Caki2 (cell line): ENCODE measurements at regions not wholly inside any gene's neighbourhood (a gene's known extent, or its start where the extent isn't known, plus 50 kb on each side); places are given as distances from the start of the nearest gene placed in this dataset.
"Not testable (repeated sequence)": the region's sequence is repeated elsewhere in the genome, so short reads cannot be mapped to it uniquely, and the experiment has no call there.

Source experiments
- DNase-seq: peaks from one replicate; pipeline ENCODE4 v3.0.0-alpha.2; 2015; ENCODE audit warnings: low read depth
- in situ Hi-C: cut with HindIII; loops from 2 replicates; pipeline ENCODE4 v1.10.0; 2016; ENCODE audit warnings: low sequenced_read_pairs, low pct_unique_long_range_greater_than_20kb, mixed read lengths

GRCh38 chr2:226168496-226169160, 631.0 kb downstream of the IRS1 start:
- no peak for DNase-seq
- in situ Hi-C loops, result no loop called here

GRCh38 chr2:226164512-226164911, 635.1 kb downstream of the IRS1 start:
- no peak for DNase-seq
- in situ Hi-C loops, result no loop called here

GRCh38 chr2:226160617-226161016, 639.0 kb downstream of the IRS1 start:
- DNase-seq, in situ Hi-C loops: not testable (repeated sequence)

GRCh38 chr2:226159875-226160479, 639.6 kb downstream of the IRS1 start:
- in situ Hi-C loops, result no loop called here
- DNase-seq, result peak; percentile 1

- in situ Hi-C loops, result no loop called here
- DNase-seq, result no peak
Measured at GRCh38 chr2:226158940-226159339, 640.7 kb downstream of the IRS1 start.

- in situ Hi-C loops, result no loop called here
- DNase-seq, result no peak
Measured at GRCh38 chr2:226158229-226158628, 641.4 kb downstream of the IRS1 start.

GRCh38 chr2:226155093-226155875, 644.3 kb downstream of the IRS1 start:
- in situ Hi-C loops, result no loop called here
- no peak for DNase-seq

GRCh38 chr2:226154610-226155009, 645.0 kb downstream of the IRS1 start:
- in situ Hi-C loops, result no loop called here
- no peak for DNase-seq

- no peak for DNase-seq
- in situ Hi-C loops, result no loop called here
Measured at GRCh38 chr2:226153553-226153952, 646.1 kb downstream of the IRS1 start.

- no peak for DNase-seq
- in situ Hi-C loops, result no loop called here
Measured at GRCh38 chr2:226151157-226151556, 648.5 kb downstream of the IRS1 start.

- in situ Hi-C loops, result no loop called here
- no peak for DNase-seq
Measured at GRCh38 chr2:226143091-226143490, 656.5 kb downstream of the IRS1 start.

GRCh38 chr2:226142463-226142862, 657.2 kb downstream of the IRS1 start:
- in situ Hi-C loops, result no loop called here
- no peak for DNase-seq

- in situ Hi-C loops, result no loop called here
- DNase-seq, result no peak
Measured at GRCh38 chr2:226140594-226140993, 659.0 kb downstream of the IRS1 start.

GRCh38 chr2:226139759-226140158, 659.9 kb downstream of the IRS1 start:
- in situ Hi-C loops, result no loop called here
- no peak for DNase-seq

- in situ Hi-C loops, result no loop called here
- peak; percentile 57 for DNase-seq
Measured at GRCh38 chr2:226137201-226137811, 662.3 kb downstream of the IRS1 start.

- in situ Hi-C loops, result no loop called here
- DNase-seq, result no peak
Measured at GRCh38 chr2:226136739-226137138, 662.9 kb downstream of the IRS1 start.

- in situ Hi-C loops, result no loop called here
Measured at GRCh38 chr2:226135861-226136548, 663.6 kb downstream of the IRS1 start.

GRCh38 chr2:226132323-226133215, 667.1 kb downstream of the IRS1 start:
- DNase-seq, result no peak
- in situ Hi-C loops, result no loop called here

More at GRCh38 chr2:226135861-226136548, 663.6 kb downstream of the IRS1 start:
- peak; percentile 3 for DNase-seq
